HL-60 (cell line): ENCODE measurements at regions not wholly inside any gene's neighbourhood (a gene's known extent, or its start where the extent isn't known, plus 50 kb on each side); places are given as distances from the start of the nearest gene placed in this dataset.
"Not testable (repeated sequence)": the region's sequence is repeated elsewhere in the genome, so short reads cannot be mapped to it uniquely, and the experiment has no call there.

Experiments
- DNase-seq, 2 experiments: peaks; one replicate each; pipeline ENCODE4 v3.0.0-alpha.2; 2010 to 2020; ENCODE audit warnings: low read depth in 1 of 2, low spot score in 1 of 2
- H3K27ac ChIP-seq: fragments of 250-450 bp; sonication (Bioruptor Pico); replicated peaks from 2 replicates; pipeline ENCODE4 v1.5.1; 2020; ENCODE audit warnings: mild to moderate bottlenecking, moderate library complexity
- H3K27me3 ChIP-seq: fragments of 250-450 bp; sonication (Bioruptor Pico); 2 replicates; pipeline ENCODE4 v1.5.1; 2021; ENCODE audit warnings: mild to moderate bottlenecking, moderate library complexity; ENCODE audit not compliant: insufficient read depth, poor library complexity, severe bottlenecking
- H3K4me3 ChIP-seq: replicated peaks from 2 replicates; pipeline ENCODE4 v1.5.1; 2011; ENCODE audit warnings: mild to moderate bottlenecking, control low read depth, low read length; ENCODE audit not compliant: insufficient read depth
- CTCF ChIP-seq: IDR thresholded peaks from one replicate; pipeline ENCODE4 v1.5.1; 2011; ENCODE audit warnings: low read length, control low read depth, inconsistent platforms; ENCODE audit not compliant: insufficient read depth
- GABPA ChIP-seq: IDR thresholded peaks from 2 replicates; pipeline ENCODE4 v1.6.1; 2012; ENCODE audit warnings: low read depth
- POLR2AphosphoS5 ChIP-seq: IDR thresholded peaks from 2 replicates; pipeline ENCODE4 v1.6.1; 2012; ENCODE audit warnings: low read depth
- SPI1 ChIP-seq: IDR thresholded peaks from 2 replicates; pipeline ENCODE4 v1.6.1; 2012; ENCODE audit warnings: low read depth, mild to moderate bottlenecking, borderline replicate concordance
- TF ChIP-seq, protein P1 (sequence below): IDR thresholded peaks from 2 replicates; pipeline ENCODE4 v1.6.1; 2012; ENCODE audit warnings: low read depth; ENCODE audit not compliant: insufficient replicate concordance

GRCh38 chr12:76180401-76181277 is 96.2 kb upstream of the NAP1L1 start:
- no peak for TF ChIP-seq POLR2AphosphoS5
- no peak for TF ChIP-seq CTCF
- TF ChIP-seq GABPA, result no peak
- DNase-seq, result no peak
- Histone ChIP-seq H3K27ac (no peak overlapping the region), H3K27me3 (no peaks in the 10 kb centered on the region), H3K4me3 (no peak overlapping the region)

GRCh38 chr12:76178452-76178851 is 94.0 kb upstream of the NAP1L1 start:
- TF ChIP-seq POLR2AphosphoS5 (no peak), GABPA (no peak), SPI1 (no peak), CTCF (no peak)
- TF ChIP-seq, protein P1, sequence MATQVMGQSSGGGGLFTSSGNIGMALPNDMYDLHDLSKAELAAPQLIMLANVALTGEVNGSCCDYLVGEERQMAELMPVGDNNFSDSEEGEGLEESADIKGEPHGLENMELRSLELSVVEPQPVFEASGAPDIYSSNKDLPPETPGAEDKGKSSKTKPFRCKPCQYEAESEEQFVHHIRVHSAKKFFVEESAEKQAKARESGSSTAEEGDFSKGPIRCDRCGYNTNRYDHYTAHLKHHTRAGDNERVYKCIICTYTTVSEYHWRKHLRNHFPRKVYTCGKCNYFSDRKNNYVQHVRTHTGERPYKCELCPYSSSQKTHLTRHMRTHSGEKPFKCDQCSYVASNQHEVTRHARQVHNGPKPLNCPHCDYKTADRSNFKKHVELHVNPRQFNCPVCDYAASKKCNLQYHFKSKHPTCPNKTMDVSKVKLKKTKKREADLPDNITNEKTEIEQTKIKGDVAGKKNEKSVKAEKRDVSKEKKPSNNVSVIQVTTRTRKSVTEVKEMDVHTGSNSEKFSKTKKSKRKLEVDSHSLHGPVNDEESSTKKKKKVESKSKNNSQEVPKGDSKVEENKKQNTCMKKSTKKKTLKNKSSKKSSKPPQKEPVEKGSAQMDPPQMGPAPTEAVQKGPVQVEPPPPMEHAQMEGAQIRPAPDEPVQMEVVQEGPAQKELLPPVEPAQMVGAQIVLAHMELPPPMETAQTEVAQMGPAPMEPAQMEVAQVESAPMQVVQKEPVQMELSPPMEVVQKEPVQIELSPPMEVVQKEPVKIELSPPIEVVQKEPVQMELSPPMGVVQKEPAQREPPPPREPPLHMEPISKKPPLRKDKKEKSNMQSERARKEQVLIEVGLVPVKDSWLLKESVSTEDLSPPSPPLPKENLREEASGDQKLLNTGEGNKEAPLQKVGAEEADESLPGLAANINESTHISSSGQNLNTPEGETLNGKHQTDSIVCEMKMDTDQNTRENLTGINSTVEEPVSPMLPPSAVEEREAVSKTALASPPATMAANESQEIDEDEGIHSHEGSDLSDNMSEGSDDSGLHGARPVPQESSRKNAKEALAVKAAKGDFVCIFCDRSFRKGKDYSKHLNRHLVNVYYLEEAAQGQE, result peak; percentile 74
- Histone ChIP-seq H3K27ac (no peak overlapping the region), H3K27me3 (no peaks in the 10 kb centered on the region), H3K4me3 (no peak overlapping the region)
- DNase-seq, result no peak

DNA sequence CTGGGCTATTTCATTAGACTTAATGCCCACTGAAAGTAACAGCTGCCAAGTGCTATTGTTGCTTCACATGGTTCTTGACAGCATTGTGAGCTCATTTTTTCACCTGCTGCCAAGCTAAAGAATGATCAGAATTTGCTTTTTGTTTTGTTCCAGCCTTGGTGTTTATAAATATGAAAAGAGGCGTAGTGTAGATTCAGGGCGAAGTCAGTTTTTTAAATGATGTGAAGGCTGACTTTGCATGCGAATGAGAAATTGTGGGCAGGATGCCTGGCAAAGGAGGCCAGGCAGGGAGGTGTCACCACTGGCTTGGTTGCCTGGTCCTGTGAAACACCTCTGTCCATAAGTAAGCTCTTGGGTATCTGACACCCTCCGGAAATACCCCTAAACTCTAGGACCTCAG is 93.3 kb upstream of the NAP1L1 start:
- H3K27me3 ChIP-seq, result no peaks in the 10 kb centered on the region
- TF ChIP-seq SPI1, result no peak
- TF ChIP-seq GABPA, result no peak
- H3K27ac ChIP-seq, result no peak overlapping the region
- H3K4me3 ChIP-seq, result no peak overlapping the region
- DNase-seq, result no peak

DNA sequence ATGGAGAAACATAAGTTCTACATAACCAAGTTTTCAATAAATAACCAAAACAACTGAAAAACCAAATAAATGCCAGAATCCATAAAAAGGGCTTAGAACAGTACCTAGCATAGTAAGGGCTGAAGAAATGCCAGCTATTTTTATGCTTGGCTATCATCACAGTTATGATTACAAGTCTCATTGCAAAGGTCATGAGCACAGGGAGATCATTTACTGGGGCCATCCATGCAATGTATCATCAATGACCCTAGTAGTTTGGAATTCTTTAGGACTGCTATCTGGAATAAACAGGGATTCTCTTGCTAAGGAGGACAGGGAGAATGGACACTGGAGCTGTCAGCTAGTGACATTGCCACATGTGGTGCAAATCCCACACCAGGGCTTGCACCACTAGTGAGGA is 92.5 kb upstream of the NAP1L1 start:
- Histone ChIP-seq H3K4me3 (no peak overlapping the region), H3K27me3 (no peaks in the 10 kb centered on the region), H3K27ac (no peak overlapping the region)
- TF ChIP-seq SPI1, result no peak
- TF ChIP-seq, protein P1, result no peak
- TF ChIP-seq CTCF, result no peak
- TF ChIP-seq POLR2AphosphoS5, result no peak
- TF ChIP-seq GABPA, result no peak
- no peak for DNase-seq

- H3K4me3 ChIP-seq, H3K27ac ChIP-seq, DNase-seq, H3K27me3 ChIP-seq: not testable (repeated sequence)
Observed at GRCh38 chr12:76175946-76176345, 91.5 kb upstream of the NAP1L1 start.
